Suppressor macrophage treated with lipopolysaccharide for 4 hours (primary cell): ENCODE measurements at regions not wholly inside any gene's neighbourhood (a gene's known extent, or its start where the extent isn't known, plus 50 kb on each side); places are given as distances from the start of the nearest gene placed in this dataset.

Source experiments
- DNase-seq: peaks from one replicate; pipeline ENCODE4 v3.0.0-alpha.2; 2020

DNA sequence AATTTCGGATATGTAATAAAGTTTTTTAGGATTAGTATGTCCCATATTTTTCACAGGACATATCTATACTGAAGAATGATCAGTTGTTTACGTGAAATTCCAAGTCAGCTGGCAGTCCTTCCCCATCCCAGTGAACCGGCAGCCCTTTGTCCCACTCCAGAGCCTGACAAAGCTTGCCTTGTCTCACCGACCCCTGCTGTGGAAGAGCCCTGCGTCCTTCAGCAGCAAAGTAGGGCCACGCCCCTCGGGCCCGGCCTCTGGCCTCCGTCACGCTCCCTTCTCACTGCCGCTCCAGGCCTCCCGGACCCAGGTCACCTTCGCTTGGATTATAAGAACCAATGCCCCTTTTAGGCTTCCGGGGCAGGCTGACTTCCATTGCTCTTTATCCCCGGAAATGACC is 89.8 kb upstream of the TGIF1 start:
- DNase-seq = no peak

- DNase-seq = no peak
These were observed 82.4 kb upstream of the TGIF1 start for GRCh38 chr18:3367491-3368091.

DNA sequence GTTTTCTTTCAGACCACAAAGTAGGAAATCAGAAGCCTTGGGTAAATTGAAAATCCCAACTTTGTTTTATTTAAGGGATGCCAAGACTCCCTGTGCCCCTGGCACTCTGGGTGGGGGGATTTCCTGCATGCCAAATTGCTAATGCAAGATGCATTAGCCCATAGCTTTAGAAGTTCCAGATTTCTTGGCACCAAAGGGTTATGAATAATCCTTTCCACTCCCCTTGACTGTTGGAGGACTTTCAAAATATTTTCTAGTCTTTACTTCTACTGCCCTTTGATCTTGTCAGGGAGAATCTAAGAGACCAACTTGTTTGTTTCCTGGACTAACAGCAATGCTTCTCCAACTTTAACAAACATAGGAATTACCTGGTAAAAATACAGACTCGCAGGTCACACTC is 81.8 kb upstream of the TGIF1 start:
- peak; percentile 9 for DNase-seq

DNA sequence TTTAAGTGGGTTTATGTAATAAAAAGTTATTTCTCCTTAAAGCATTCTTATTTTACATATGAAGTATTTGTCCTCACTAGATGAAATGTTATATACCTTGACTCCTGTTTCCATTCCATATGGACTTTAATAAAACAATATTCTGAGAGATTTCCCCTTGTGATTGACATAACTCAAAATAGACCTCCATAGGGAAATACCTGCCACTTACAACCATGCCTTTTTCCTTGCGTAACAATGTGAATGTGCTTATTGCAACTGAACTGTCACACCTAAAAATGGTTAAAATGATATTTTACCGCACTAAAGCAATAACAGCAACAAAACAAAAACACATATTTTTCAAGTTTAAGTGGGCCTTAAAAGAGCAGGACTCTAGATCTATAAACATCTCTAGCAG is 70.3 kb upstream of the TGIF1 start:
- DNase-seq = no peak

- peak; percentile 70 for DNase-seq
These were observed 69.5 kb upstream of the TGIF1 start for GRCh38 chr18:3380384-3380961.

- no peak for DNase-seq
These were observed 66.5 kb upstream of the TGIF1 start for GRCh38 chr18:3383381-3383915.

DNA sequence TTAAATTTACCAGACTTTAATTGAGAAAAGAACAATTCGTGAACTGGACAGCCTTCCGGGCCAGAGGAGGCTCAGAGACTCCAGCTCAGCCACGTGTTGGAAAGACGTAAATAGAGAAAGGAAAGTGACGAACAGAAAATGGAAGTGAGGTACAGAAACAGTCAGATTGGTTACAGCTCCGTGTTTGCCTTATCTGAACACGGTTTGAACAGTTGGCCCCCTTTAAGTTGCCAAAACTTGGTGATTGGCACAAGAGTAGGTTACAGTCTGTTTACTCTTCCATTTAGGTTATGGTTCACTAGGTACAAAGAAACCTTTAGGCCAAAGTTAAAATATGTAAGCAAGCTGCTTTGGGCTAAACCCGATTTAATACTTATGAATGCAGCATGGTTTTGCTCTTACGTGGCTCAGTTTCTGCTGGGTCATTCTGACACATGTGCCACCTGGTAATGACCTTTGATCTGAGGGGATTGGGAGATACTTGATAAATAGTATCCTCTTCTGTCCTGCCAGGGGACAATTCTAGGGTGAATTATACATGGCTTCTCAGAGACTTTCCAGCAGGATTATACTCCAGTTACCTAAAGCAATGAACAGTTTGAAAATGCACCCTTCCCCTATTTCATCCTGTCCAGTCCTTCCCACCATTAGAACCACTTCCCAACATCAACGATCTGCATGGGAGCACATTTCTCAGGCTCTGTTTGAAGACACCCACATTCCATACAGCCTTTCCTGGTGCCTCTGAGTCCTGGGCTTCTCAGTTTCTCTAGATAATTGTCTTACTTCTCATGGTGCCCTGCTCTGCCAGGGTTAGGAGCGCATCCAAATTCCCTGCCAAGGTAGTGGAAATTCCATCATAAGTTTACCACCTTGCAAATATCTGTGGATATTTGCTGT is 65.1 kb upstream of the TGIF1 start:
- no peak for DNase-seq

DNA sequence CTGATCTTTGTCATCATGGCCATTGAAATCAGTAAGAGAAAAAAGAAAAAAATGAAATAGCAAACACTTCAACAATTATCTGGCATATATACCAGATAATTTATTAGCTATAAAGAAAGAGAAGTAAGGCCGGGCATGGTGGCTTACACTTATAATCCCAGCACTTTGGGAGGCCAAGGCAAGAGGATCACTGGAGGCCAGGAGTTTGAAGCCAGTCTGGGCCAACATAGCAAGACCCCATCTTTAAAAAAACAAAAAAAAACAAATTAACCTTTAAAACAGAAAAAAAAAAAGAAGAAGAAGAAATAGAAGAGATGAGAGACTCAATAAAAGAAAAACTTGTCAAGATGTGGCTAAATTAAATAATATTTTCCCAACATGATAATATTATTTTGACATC is 61.6 kb upstream of the TGIF1 start:
- DNase-seq = no peak

- no peak for DNase-seq
These were observed 61.0 kb upstream of the TGIF1 start for GRCh38 chr18:3388980-3389379.

- no peak for DNase-seq
These were observed 60.0 kb upstream of the TGIF1 start for GRCh38 chr18:3389977-3390376.

GRCh38 chr18:3391704-3392466 is 58.1 kb upstream of the TGIF1 start:
- no peak for DNase-seq

DNA sequence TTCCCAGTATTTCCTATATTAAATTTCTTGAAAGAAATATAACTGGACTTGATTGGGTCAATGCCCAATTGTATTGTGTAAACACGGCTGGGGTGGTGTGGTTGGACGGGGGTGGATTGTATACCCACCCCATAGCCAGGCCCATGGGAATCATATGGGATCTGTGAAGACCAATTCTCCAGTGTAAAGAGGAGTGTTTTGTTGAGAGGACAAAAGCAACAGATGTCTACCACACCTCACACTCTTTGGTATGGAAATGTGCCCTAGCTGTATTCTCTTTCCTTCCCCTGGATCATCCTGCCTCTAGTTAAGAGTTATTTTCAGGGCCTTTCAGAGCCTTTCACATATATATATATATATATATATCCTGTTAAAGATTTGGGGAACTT is 57.5 kb upstream of the TGIF1 start:
- DNase-seq = no peak

- no peak for DNase-seq
These were observed 55.3 kb upstream of the TGIF1 start for GRCh38 chr18:3394648-3395047.

- no peak for DNase-seq
These were observed 54.5 kb upstream of the TGIF1 start for GRCh38 chr18:3395466-3395865.

DNA sequence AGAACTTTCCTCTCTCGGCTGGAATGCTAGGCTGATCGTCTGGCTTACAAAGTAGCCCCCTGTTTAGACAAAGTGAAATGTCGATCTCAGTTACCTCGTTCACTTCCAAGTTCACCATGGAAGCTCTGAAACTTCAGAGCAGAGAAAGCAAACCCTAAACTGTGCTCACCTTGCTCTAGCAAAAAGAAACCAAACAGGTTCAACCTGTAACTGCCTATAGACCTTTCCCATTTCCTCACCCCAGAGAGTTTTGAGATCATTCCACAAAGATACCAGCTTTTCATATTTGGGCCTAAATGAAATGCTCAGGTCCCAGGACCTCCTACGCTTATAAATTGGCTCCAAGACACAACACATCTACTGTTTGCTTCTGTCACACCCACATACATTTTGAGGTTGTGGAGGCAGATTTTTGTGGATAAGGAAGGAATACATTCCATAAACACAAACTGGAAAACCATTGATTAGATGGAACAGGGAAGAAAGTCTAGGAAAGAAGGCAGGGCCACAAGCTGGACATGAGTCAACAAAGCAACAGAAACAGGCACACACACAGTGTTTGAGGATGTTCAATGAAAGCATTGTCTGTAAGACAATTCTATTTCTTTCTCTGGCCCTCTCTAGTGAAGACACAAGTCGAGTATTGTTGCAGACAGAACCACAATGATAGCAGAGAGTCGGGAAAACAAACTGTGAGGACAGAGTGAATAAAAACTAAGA is 52.8 kb upstream of the TGIF1 start:
- no peak for DNase-seq

DNA sequence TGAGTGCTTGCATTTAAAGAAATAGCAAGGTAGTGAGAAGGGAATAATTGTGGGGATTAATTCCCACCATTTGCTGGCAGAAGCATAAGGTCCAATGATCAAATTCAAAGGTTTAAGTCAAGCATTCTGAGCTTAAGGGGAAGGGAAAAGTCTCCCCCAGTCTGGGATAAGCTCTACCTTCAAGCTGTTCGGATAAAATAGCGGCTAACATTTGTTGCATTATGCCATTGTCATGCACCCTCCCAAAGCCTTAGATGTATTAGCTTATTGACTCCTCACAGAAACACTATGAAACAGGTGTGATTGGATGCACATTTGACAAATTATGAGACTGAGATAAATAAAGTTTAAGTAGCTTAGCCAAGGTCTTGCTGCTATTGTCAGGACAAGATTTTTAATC is 52.2 kb upstream of the TGIF1 start:
- no peak for DNase-seq
